ENCODE measurements at regions not wholly inside any gene's neighbourhood (a gene's known extent, or its start where the extent isn't known, plus 50 kb on each side); places are given as distances from the start of the nearest gene placed in this dataset.

DNA sequence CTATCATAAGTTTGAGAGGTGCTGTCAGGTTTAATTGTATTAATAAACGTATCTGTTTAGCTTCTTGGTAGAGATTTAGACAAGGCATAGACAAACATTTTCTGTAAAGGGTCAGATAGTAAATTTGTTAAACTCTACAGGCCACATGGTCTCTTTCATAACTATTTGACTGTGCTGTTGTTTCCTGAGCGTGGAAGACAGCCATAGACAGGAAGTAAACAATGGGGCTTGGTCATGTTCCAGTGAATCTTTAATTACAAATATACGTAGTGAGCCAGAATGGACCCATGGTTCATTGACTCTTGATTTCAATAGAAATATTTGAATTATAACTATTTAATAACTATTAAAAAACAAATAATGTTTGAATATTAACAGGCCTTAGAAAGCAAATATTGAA lies 451.1 kb downstream of the SH2D4B start:
- ATAC-seq (ENCODE audit: low read depth) (no peak), DNase-seq (ENCODE audit: low spot score) (no peak)
- no peak overlapping the region for H3K4me3 ChIP-seq (ENCODE audit: severe bottlenecking)
- no peaks in the 10 kb centered on the region for H3K4me1 ChIP-seq (ENCODE audit: insufficient read depth, poor library complexity, severe bottlenecking)
- no peaks in the 10 kb centered on the region for H3K36me3 ChIP-seq (ENCODE audit: low read depth)
- no peak overlapping the region for H3K27ac ChIP-seq (ENCODE audit: poor library complexity, severe bottlenecking)
- TF ChIP-seq, protein P1, sequence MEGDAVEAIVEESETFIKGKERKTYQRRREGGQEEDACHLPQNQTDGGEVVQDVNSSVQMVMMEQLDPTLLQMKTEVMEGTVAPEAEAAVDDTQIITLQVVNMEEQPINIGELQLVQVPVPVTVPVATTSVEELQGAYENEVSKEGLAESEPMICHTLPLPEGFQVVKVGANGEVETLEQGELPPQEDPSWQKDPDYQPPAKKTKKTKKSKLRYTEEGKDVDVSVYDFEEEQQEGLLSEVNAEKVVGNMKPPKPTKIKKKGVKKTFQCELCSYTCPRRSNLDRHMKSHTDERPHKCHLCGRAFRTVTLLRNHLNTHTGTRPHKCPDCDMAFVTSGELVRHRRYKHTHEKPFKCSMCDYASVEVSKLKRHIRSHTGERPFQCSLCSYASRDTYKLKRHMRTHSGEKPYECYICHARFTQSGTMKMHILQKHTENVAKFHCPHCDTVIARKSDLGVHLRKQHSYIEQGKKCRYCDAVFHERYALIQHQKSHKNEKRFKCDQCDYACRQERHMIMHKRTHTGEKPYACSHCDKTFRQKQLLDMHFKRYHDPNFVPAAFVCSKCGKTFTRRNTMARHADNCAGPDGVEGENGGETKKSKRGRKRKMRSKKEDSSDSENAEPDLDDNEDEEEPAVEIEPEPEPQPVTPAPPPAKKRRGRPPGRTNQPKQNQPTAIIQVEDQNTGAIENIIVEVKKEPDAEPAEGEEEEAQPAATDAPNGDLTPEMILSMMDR (IDR thresholded peaks at IDR 0.05; ENCODE audit: poor library complexity, severe bottlenecking): no peak
- H3K9me3 ChIP-seq (ENCODE audit: severe bottlenecking): no peaks in the 10 kb centered on the region
- peaks cover under 1% of the 10 kb centered on the region for H3K27me3 ChIP-seq (ENCODE audit: insufficient read depth, poor library complexity, severe bottlenecking)

DNA sequence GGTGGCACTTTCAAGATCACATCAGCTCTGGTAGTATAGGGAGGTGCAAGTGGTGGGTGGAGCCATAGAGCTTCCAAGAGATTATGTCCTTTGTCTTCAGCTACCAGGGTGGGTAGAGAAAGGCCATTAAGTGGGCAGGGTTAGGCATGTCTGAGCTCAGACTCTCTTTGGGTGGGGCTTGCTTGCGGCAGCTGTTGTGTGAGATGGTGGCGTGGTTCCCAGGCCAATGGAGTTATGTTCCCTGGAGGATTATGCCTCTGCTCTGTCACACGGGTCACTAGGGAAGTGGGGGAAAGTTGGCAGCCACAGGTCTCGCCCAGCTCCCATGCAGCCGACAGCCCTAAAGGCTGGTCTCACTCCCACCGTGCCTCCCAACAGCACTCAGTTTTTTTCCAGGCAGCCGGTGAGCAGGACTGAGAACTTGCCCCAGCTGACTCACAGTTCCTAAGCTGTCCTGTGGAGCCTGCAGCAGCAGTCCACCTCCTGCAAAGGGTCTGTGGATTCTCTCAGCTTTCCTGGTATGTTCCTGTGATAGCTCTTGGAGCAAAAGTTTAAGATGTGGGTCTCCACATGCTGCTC lies 459.0 kb downstream of the SH2D4B start:
- TF ChIP-seq, protein P1 (IDR thresholded peaks at IDR 0.05; ENCODE audit: poor library complexity, severe bottlenecking): no peak
- Histone ChIP-seq H3K27me3 (ENCODE audit: insufficient read depth, poor library complexity, severe bottlenecking) (peaks cover 2% of the 10 kb centered on the region), H3K36me3 (ENCODE audit: low read depth) (no peaks in the 10 kb centered on the region), H3K4me1 (ENCODE audit: insufficient read depth, poor library complexity, severe bottlenecking) (no peaks in the 10 kb centered on the region), H3K27ac (ENCODE audit: poor library complexity, severe bottlenecking) (no peak overlapping the region), H3K4me3 (ENCODE audit: severe bottlenecking) (no peak overlapping the region), H3K9me3 (ENCODE audit: severe bottlenecking) (no peaks in the 10 kb centered on the region)
- DNase-seq (ENCODE audit: low spot score) (no peak), ATAC-seq (ENCODE audit: low read depth) (no peak)

GRCh38 chr10:81000781-81001180 lies 463.1 kb downstream of the SH2D4B start:
- no peaks in the 10 kb centered on the region for H3K4me1 ChIP-seq (ENCODE audit: insufficient read depth, poor library complexity, severe bottlenecking)
- DNase-seq (ENCODE audit: low spot score) (no peak), ATAC-seq (ENCODE audit: low read depth) (no peak)
- H3K4me3 ChIP-seq (ENCODE audit: severe bottlenecking): no peak overlapping the region
- H3K36me3 ChIP-seq (ENCODE audit: low read depth): no peaks in the 10 kb centered on the region
- H3K27ac ChIP-seq (ENCODE audit: poor library complexity, severe bottlenecking): no peak overlapping the region
- TF ChIP-seq, protein P1 (IDR thresholded peaks at IDR 0.05; ENCODE audit: poor library complexity, severe bottlenecking): no peak
- H3K9me3 ChIP-seq (ENCODE audit: severe bottlenecking): no peaks in the 10 kb centered on the region
- no peaks in the 10 kb centered on the region for H3K27me3 ChIP-seq (ENCODE audit: insufficient read depth, poor library complexity, severe bottlenecking)

- Histone ChIP-seq H3K36me3 (ENCODE audit: low read depth) (no peaks in the 10 kb centered on the region), H3K4me3 (ENCODE audit: severe bottlenecking) (no peak overlapping the region), H3K27ac (ENCODE audit: poor library complexity, severe bottlenecking) (no peak overlapping the region), H3K9me3 (ENCODE audit: severe bottlenecking) (no peaks in the 10 kb centered on the region), H3K4me1 (ENCODE audit: insufficient read depth, poor library complexity, severe bottlenecking) (no peaks in the 10 kb centered on the region), H3K27me3 (ENCODE audit: insufficient read depth, poor library complexity, severe bottlenecking) (no peaks in the 10 kb centered on the region)
- no peak for DNase-seq (ENCODE audit: low spot score)
- TF ChIP-seq, protein P1 (IDR thresholded peaks at IDR 0.05; ENCODE audit: poor library complexity, severe bottlenecking): no peak
- ATAC-seq (ENCODE audit: low read depth): no peak
Observed at GRCh38 chr10:81002382-81002781, 464.7 kb downstream of the SH2D4B start.

GRCh38 chr10:81007872-81008271 lies 470.2 kb downstream of the SH2D4B start:
- TF ChIP-seq, protein P1 (IDR thresholded peaks at IDR 0.05; ENCODE audit: poor library complexity, severe bottlenecking): no peak
- no peak for DNase-seq (ENCODE audit: low spot score)
- Histone ChIP-seq H3K27ac (ENCODE audit: poor library complexity, severe bottlenecking) (no peak overlapping the region), H3K36me3 (ENCODE audit: low read depth) (no peaks in the 10 kb centered on the region), H3K4me1 (ENCODE audit: insufficient read depth, poor library complexity, severe bottlenecking) (no peaks in the 10 kb centered on the region), H3K9me3 (ENCODE audit: severe bottlenecking) (no peaks in the 10 kb centered on the region), H3K4me3 (ENCODE audit: severe bottlenecking) (no peak overlapping the region), H3K27me3 (ENCODE audit: insufficient read depth, poor library complexity, severe bottlenecking) (no peaks in the 10 kb centered on the region)
- ATAC-seq (ENCODE audit: low read depth): no peak

All from RWPE2 (cell line).